NCI-H1930 (cell line): ENCODE measurements at regions not wholly inside any gene's neighbourhood (a gene's known extent, or its start where the extent isn't known, plus 50 kb on each side); places are given as distances from the start of the nearest gene placed in this dataset.
A peak's percentile ranks its signal among the peaks of the same experiment; 100 is the strongest.

Source experiments
- DNase-seq, 2 experiments: peaks; one replicate each; lab custom pipeline; 2025; lab: John Stamatoyannopoulos, UW

DNA sequence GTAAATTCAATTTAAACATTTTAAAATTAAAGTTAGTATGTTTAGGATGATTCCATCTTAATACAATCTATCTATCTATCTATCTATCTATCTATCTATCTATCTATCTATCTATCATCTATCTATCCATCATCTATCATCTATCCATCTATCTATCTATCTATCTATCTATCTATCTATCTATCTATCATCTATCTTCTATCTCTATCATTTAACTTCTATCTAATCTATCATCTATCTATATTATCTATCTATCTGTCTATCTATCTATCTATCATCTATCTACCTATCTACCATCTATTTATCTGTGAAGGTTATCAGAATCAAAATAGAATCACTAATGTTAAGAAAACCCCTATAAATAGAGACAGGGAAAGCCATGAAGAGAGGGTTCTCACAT lies 78.3 kb downstream of the RAMP3 start:
- no peak for DNase-seq

DNA sequence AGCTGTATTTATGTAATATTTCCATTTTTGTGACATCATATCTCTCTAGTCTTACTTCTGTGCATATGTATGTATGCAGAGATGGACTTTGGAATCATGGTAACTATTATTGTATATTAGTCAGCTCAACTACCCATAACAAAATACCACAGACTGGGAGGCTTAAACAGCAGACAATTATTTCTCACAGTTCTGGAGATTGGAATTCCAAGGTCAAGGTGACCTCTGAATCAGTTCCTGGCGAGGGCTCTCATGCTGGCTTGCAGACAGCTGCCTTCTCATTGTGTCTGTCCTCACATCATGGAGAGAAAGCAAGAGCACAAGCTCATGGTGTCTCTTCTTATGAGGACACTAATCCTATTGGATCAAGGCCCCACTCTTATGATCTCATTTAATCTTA lies 79.1 kb downstream of the RAMP3 start:
- DNase-seq: no peak

DNA sequence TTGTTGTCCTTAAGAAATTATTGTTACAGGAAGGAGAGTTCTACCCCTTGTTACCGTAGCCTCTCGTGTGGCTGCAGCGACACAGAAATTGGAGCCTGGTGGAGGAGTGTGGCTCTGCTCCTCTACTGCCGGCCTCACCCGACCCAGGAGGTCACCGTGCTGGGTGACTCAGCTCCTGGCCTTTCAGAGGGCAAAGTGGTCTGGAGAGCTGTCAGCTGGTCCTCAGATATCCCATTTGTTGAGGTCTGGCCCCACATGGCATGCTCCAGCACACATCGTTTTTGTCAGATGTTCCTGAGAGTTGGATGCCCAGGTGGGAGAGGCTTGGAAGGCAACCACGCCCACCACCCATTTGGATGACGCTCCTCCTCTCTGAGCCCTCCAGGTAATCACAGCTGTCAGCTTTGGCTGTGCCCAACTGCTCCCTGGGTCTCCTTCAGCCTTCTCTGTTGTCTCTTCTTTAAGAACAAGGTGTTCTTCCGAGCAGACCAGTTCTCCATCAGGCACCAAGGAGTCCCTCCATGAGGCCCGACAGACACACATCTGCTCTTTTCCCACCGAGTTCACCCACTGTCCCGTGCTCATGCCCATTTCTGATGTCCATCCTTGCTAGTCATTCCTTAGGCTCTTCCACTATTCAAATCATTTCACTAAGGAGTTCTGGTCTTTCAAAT lies 80.3 kb downstream of the RAMP3 start:
- no peak for DNase-seq

DNA sequence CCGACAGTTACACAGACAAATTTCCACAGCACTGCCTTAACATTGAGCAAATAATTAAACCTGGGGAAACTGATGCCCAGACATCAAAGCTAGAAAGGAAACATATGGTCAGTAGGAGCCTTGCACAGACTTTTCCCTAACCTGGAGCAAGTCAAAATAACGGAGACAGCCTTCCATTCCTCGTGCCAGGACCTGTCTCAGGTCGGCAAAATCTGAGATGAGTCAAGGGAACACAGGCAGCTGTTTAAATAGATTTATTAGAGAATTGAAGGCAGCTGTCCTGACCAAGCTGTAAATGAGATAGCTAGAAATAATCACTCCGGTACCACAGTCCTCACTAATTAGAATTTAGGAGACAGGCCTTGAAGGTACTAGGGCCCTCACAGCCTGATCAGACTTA lies 81.2 kb downstream of the RAMP3 start:
- no peak for DNase-seq

DNA sequence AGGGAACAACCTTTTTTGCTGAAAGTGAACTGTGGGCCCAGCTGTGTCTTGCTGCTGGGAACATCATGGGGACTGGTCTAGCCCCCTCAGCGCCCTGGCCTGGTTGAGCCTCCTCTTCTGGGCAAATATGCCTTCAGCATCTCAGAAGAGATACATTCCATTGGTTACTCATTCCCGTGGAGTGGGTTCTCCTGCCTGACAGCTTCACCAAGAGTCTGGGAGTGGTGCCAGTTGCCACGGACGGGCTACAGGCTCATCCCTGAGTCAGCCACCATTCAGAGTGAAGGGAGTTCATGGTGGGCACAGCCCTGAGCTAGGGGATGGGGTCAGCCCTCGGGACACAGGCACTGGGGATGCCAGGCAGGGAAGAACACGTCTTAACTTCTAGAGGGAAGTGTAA lies 81.9 kb downstream of the RAMP3 start:
- no peak for DNase-seq

DNA sequence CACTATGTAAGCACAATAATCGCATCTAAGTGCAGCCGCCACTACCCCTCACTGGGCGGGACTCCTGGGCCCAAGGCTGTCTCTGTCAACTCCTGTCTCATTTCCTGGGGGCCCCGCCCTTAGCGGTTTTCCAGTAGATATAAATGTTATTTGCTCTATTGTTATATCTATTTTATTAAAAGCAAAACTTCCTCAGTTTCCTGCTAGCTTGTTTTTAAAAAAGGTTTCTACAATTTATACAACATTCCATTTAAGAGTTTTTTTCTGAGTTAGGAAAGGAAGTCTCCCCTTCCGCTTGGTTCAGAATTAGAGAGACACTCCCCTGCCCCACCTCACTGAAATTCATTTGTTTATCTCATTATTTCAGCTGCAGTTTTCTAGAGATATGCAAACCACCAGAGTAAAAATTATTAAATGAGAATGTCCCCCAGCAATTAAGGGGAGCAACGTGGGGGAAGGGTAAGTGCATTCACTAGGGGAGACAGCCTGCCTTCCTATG lies 82.7 kb downstream of the RAMP3 start:
- DNase-seq: no peak

DNA sequence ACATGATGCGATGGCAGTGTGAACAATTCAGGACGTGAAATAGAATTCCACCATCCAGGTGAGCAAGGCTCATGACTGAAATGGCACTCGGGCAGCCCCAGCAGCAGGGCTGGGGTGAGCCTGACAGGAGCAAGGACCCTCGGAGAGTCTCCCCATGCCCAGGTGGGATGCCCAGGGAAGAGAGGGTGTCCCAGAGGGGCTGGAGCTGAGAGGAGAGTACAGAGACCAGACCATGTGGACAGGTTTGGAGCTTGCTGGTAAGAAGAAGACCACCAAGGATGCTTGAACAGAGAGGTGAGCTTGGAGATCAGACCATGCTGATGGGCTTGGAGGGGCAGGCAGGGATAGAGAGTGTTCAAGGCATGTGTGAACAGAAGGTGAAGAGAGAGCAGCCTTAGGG lies 83.3 kb downstream of the RAMP3 start:
- no peak for DNase-seq

DNA sequence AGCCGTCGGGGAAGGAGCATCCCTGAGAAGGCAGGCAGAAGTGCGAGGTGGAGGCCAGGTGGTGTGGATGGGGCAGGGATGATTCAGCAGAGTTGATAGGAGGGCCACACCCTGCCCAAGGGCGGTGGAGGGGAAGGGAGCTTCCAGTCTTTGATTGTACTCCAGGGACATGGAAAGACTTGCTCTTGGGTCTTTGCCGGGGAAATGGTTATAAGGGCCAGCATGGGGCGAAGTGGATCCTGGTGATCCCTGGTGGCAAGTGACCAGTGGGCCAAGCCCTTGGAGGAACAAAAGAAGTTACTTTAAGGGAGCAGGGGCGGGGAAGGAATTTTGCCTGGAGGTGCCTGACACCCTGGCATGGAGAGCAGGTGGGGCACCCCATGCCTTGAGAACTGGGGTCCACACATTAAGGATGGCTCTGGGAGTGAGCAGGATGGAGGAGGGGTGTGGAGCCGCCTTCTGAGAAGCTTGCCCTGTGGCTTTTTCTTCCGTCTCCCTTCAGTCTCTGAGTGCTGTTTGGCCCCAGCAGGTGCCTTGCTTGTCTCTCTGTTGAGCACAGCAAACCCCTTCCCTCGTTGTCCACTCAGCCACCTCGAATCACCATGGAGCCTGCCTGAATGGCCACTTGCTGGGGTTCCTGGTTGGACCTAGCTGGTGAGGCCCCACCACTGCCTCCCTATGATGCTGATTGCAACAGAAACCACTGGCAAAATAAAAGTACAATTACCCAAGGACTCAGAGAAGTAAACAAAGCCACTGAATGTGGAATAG lies 83.9 kb downstream of the RAMP3 start:
- no peak for DNase-seq

DNA sequence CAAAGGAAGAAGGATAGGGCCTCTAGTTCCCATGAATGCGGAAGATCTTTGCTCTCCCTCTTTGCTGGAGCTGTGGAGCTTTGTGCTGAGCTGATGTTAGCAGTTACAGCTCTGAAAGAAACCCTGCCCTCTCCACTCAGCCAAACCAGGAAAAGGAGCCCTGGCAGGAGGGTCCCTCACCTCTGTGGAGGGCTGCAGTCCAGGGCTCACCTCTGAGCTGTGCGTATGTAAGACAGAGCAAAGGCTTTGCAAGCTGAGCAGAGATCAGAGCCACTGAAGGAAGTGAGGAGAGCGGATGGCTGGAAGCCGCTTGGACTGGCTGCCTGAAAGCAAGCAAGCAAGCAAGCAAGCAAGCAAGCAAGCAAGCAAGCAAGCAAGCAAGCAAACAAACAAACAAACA lies 84.7 kb downstream of the RAMP3 start:
- no peak for DNase-seq

DNA sequence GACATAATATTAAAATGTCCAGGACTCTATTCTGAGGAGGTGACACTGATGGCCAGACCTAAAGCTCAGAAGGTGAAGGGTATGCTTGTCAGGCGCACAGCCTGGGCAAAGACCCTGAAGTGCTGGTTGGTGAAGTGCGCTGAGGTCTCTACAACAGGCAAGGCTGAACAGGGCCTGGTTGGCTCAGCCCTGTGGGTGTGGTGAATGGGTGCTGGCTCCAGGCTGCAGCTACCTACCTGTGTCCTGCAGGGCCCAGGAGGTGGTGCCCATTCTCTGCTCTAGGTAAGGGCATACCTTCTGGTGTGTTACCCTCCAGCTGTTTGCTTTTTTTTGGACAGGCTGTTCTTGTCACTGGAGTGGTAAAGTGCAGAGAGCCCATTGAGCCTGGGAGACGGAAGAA lies 85.1 kb downstream of the RAMP3 start:
- DNase-seq: no peak

DNA sequence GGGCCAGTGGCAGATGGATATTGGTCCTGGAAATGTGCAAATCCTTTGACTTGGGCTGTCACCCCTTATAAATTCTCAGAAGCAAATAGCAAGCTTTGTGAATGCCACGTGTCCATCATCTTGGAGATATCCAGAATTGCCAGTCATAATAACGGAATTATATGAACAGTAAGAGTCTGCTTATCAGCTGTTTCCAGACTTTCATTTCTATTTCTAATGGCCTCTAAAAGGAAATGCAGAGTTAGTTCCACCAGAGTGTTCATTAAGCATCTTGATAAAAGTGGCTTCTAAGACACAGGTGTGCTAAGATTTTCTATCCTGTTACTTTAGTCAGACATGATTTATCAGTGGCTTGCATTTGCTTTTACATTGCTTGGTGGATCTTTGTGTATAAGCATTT lies 87.4 kb downstream of the RAMP3 start:
- no peak for DNase-seq

DNA sequence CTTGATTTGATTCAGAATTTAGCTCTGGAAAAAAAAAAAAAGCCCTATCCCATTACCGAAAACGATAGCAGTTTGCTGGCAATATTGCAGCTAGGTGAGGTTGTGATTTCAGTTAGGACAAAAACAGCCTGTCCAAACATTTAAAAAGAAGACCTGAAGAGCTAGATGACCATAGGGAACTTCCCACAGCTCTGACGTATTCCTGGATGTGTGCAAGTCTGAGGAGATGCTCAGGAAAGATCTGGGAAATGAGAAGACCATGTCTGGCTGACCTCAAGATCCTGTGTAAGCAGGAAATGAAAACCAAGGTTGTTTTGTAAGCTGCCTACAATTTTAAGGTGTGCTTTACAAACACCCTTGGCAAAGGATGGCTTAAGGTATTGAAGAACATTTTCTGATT lies 88.7 kb downstream of the RAMP3 start:
- no peak for DNase-seq

DNA sequence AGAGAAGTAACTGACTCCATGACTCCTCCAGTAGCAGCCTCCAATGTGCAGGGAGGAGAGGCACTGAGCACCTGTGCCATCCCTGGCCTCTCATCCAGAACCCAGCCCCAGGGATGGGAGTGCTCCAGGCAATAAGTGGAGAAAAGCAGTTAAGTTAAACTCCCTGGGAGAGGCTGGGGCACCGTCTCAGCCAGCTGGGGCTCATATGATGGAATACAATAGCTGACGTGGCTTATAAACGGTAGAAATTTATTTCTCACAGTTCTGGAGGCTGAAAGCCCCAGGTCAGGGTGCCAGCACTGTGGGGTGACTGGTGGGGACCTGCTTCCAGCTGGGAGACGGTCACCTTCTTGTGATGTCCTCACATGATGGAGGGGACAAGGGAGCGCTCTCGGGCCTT lies 94.7 kb downstream of the RAMP3 start:
- no peak for DNase-seq

DNA sequence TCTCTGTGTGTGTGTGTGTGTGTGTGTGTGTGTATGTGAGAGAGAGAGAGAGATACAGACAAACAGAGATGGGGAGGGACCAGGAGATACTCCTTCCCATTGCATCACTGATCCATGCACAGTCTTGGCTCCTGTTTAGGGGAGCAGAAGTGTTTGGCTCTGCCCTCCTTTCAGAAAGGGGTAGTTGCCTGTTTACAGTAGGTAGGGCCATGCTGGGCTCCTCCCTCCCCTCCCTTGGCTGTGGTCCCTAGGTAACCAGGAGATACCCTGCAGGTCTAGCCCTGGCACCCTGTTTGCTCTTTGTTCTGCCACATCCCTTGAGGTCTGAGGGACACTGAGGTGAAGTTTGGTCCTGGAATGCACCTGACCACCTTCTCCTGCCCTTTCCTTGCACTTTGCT lies 95.3 kb downstream of the RAMP3 start:
- no peak for DNase-seq

DNA sequence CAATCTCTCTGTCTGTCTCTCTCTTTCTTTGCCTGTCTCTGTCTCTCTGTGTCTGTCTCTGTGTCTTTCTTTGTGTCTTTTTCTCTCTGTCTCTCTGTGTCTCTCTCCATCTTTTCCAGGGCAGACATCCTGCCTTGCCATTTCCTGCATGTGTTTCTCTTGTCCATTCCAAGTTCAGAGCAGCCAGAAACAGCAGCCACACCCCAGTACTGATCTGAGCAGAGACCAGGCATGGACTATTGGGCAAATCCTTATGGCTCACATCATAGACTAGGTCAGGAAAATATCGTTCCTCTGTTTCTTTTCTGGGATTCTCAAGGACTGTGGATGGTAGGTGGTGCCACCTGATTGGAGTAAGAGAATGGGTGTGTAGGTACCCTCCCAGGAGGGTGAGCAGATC lies 95.8 kb downstream of the RAMP3 start:
- no peak for DNase-seq

DNA sequence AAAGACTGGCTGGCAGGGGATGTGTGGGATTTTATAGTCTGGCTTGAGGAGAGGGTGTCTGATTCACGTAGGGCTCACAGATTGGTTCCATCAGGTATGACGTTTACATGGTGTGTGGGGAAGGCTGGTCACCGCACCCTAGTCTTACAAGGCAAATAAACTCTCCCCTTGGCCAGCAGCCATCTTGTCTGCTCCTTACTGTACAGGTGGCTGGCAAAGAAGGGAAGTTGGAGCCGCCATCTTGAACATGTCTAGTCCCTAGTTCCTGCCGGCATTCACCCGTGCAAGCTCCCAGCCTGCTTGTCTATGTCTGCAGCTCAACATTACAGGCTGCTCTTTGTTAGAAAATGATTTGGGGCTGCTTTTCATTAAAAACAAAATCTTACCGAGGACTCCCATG lies 97.6 kb downstream of the RAMP3 start:
- no peak for DNase-seq

DNA sequence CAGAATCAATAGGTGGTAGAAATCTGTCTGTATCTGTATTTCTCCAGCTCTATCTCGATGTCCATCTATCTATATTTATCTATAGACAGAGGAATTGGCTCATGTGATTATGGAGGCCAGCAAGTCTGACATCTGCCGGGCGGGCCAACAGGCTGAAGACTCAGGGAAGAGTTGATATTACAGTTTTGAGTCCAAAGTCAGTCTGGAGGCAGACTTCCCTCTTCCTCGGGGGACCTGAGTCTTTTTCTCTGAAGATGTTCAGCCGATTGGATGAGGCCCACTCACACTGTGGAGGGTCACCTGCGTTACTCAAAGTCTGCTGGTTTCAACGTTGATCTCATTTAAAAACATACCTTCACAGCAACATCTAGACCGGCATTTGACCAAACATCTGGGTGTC lies 98.7 kb downstream of the RAMP3 start:
- no peak for DNase-seq

DNA sequence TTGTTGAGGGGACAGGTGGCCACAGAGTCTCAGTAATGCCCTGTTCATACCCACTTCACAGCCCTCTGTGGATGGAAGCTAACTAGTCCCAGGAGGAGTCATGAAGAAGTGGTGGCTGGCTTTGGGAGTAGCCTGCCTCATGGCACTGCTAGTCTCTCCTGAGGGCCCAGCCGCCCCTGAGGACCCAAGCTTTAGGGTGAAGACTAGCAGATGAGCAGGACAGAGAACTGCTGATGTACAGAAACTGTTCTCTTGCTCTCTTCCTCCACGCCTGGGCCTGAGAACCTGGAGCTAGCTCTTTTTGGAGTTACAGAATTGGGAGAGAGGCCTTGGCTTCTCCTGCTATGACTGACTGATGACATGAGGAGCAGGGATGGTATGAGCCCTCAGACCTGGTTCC lies 99.2 kb downstream of the RAMP3 start:
- no peak for DNase-seq

DNA sequence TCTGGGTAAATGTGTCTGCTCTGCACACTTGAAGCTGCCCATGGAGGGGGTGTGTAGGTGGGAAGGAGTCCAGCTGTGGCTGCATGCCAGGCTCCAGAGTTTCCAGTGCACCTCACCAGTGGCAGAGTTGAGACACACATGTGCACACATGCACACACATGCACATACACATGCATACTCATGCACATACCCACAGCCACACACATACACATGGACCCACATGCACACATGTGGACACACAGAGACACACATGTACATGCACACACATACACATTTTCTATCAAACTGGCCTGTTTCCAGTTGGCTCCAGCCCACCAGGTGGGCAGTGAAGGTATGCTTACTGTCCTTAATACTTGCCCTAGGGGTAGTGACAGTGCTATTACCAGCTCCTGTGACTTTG lies 99.7 kb downstream of the RAMP3 start:
- no peak for DNase-seq

DNA sequence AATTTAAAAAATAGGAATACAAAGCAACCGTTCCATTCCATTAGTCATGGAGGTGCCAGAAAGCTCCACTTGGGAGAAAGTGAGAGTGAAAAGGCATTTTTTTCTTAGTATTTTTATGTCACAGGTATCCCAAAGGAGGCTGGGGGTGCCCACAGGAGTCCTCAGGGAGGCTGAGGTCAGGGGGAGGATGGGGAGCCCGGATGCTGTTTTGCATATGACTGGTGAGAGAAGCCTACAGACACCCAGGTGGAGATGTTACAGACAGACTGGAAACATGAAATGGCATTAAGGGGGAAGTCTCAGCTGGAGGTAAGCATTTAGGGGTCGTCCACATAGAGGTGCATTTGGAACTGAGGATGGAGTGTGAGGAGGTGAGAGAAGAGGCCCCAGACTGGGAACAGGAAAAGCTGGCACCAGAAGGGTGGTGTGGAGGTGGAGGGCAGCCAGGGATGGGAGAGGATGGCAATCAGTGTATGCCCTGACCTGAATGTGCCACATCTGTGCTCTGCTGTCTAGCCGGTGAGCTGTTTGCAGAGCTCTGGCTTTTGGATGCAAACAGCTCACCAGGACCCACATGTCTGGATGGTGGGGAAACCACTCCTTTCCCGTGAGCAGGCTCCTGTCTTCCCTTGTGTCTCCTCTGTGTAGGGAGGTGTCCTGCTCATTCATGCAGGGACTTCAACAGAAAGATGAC lies 101.1 kb downstream of the RAMP3 start:
- DNase-seq: no peak

DNA sequence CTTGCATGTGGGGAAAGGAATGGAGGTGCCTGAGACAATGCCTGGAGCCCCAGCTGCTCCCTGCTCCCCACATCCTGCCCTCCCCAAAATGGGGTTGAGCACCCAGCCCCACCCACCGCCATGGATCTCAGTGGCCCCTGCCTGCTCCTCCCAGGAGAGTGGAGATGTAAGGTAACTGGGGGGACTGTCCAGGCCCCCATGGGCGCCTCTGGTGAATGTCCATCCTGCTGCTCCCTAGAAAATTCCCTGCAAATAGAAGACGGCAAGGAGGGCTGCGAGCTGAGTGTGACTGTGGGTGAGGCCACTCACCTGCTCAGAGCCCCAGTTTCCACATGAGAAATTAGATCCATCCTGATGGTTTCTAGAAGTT lies 101.6 kb downstream of the RAMP3 start:
- DNase-seq: no peak

DNA sequence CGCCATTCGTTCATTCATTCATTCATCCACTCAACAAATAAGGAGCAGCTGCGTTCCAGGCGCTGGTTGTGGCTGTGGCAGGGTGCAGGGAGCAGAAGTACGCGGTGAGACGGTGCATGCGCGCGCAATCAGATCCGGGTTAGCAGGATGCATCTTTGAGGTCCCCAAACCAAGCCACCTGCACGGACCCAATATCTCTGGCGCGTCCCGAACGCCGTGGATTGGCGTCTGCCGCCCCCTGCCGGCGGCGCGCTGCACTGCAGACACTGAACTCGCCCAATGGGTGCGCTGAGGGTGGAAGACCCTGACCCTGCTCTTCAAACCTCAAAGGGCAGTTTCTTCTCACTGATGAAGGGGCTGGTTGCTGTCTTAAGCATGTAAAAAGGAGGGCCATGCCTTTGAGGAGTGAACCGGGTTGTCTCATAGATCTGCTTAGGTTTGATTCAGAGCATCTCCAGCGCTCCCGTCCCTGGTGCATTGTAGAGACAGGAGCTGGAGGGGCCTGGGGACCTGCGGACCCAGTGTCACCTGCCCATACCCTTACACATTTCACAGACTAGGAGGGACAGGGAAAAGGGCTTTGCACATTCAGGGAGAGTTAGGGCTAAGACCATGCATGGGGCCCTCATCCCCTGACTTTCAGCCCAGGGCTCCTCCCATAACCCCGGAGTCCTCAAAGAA lies 102.5 kb downstream of the RAMP3 start:
- DNase-seq: peak; percentile 49 to 72

DNA sequence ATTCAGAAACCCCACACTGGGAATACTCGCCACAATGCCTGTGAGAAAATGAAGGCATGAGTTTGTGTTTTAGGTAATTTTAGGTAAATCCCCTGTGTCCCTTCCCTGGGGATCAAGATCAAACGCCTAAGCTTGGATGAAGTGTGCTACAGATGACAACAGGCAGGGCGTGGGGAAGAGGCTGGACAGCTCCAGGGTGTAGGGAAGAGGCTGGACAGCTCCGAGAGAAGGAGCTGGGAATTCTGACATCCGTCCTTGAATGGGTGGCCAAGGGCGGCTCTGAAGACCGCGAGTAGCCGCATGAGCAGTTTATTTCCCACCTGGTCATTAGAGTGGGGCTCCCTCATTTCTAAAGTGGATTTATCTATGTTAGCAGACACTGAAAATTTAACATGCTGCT lies 109.7 kb downstream of the RAMP3 start:
- DNase-seq: no peak
